Lower leg skin (tissue), 3 donors: ENCODE measurements at regions not wholly inside any gene's neighbourhood (a gene's known extent, or its start where the extent isn't known, plus 50 kb on each side); places are given as distances from the start of the nearest gene placed in this dataset.

Experiments
- CTCF ChIP-seq, 3 donors: fragments of 450-650 bp; IDR thresholded peaks; one replicate each; pipeline ENCODE4 v1.5.1; 2016; ENCODE audit warnings: antibody characterized with exemption in 3 of 3, mild to moderate bottlenecking in 3 of 3, moderate library complexity in 2 of 3
- POLR2A ChIP-seq, 2 donors: fragments of 450-650 bp; IDR thresholded peaks; one replicate each; pipeline ENCODE4 v1.6.1; 2016 to 2017; ENCODE audit warnings: antibody characterized with exemption in 2 of 2, mild to moderate bottlenecking in 1 of 2, moderate library complexity in 1 of 2

- no peak for TF ChIP-seq CTCF (IDR thresholded peaks at IDR 0.05)
- no peak for TF ChIP-seq POLR2A (IDR thresholded peaks at IDR 0.05)
Measured at GRCh38 chr18:2330764-2331163, 240.5 kb downstream of the METTL4 start.
